ENCODE measurements at regions not wholly inside any gene's neighbourhood (a gene's known extent, or its start where the extent isn't known, plus 50 kb on each side); places are given as distances from the start of the nearest gene placed in this dataset.

DNA sequence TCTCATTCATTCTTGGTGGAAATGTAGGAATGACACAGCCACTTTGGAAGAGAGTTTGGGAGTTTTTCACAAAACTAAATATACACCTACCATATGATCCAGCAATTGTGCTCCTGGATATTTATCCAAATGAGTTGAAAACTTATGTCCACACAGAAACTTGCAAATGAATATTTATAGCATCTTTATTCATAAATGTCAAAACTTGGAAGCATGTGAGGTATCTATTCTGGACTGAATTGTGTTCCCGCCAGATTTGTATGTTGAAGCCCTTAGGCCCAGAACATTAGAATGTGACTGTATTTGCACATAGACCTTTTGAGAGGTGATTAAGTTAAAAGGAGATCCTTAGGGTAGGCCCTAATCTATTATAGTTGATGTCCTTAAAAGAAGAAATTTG is 409.4 kb upstream of the SYT4 start:
- intact Hi-C loops (cut with DNase I, micrococcal nuclease): no loop called here
- Histone ChIP-seq H3K9me3 (peaks cover 3% of the 10 kb centered on the region), H3K36me3 (ENCODE audit: low read depth) (no peaks in the 10 kb centered on the region), H3K4me1 (ENCODE audit: low read depth) (no peaks in the 10 kb centered on the region), H3K4me3 (no peak overlapping the region)
- DNase-seq: no peak
- ATAC-seq: no peak
- TF ChIP-seq CTCF (IDR thresholded peaks at IDR 0.05): no peak

GRCh38 chr18:43692099-43692690 is 414.9 kb upstream of the SYT4 start:
- ATAC-seq: no peak
- Histone ChIP-seq H3K9me3 (peaks cover 3% of the 10 kb centered on the region), H3K4me1 (ENCODE audit: low read depth) (no peaks in the 10 kb centered on the region), H3K4me3 (no peak overlapping the region), H3K36me3 (ENCODE audit: low read depth) (no peaks in the 10 kb centered on the region)
- intact Hi-C loops (cut with DNase I, micrococcal nuclease): no loop called here
- TF ChIP-seq CTCF (IDR thresholded peaks at IDR 0.05): no peak
- no peak for DNase-seq

GRCh38 chr18:43702399-43702798 is 425.1 kb upstream of the SYT4 start:
- Histone ChIP-seq H3K4me3 (no peak overlapping the region), H3K4me1 (ENCODE audit: low read depth) (no peaks in the 10 kb centered on the region), H3K9me3 (no peaks in the 10 kb centered on the region), H3K36me3 (ENCODE audit: low read depth) (no peaks in the 10 kb centered on the region)
- TF ChIP-seq CTCF (IDR thresholded peaks at IDR 0.05): no peak
- ATAC-seq: no peak
- no peak for DNase-seq
- intact Hi-C loops (cut with DNase I, micrococcal nuclease): no loop called here

DNA sequence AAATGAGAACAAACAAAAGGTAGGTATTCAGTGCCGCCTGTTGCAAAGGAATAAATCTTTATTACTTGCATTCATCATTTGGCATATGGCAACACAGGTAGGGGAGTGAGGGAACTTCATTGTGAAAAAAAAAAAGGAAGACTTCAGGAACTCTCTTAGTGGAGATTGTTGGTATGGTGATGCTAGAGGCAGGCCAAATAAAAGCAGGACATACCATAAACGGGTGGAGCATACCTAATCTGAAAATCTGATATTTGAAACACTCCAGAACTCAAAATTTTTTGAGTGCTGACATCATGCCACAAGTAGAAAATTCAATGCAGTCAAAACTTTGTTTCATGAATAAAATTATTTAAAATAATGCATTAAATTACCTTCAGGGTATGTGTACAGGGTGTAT is 425.8 kb upstream of the SYT4 start:
- TF ChIP-seq CTCF (IDR thresholded peaks at IDR 0.05): no peak
- intact Hi-C loops (cut with DNase I, micrococcal nuclease): no loop called here

GRCh38 chr18:43705850-43706249 is 428.6 kb upstream of the SYT4 start:
- Histone ChIP-seq H3K4me1 (ENCODE audit: low read depth) (no peaks in the 10 kb centered on the region), H3K4me3 (no peak overlapping the region), H3K9me3 (no peaks in the 10 kb centered on the region), H3K36me3 (ENCODE audit: low read depth) (no peaks in the 10 kb centered on the region)
- intact Hi-C loops (cut with DNase I, micrococcal nuclease): no loop called here
- no peak for ATAC-seq
- no peak for DNase-seq
- no peak for TF ChIP-seq CTCF (IDR thresholded peaks at IDR 0.05)

More for the DNA sequence above, 425.8 kb upstream of the SYT4 start:
- DNase-seq (no peak), ATAC-seq (no peak)
- H3K4me3 ChIP-seq: no peak overlapping the region
- no peaks in the 10 kb centered on the region for H3K4me1 ChIP-seq (ENCODE audit: low read depth)
- H3K9me3 ChIP-seq: no peaks in the 10 kb centered on the region
- no peaks in the 10 kb centered on the region for H3K36me3 ChIP-seq (ENCODE audit: low read depth)

DNA sequence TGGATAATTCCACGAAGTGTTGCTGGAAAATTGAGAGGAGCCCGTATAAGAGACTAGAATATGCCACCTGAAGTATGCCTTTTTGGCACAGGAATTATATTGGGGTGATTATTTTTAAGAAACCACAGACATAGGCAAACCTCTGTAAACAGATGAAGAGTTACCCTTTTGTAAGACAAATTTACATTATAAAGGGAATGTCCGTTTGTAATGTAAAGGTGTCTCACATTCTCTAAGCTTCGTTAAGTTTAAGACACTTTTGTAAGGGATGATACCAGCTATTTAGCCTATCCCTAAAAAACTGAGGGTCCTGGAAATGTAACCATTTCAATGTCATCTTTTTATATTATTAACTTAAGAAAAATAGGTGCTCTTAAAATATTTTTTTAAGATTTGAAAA is 432.8 kb upstream of the SYT4 start:
- no peak for TF ChIP-seq CTCF (IDR thresholded peaks at IDR 0.05)
- no peak for DNase-seq
- Histone ChIP-seq H3K36me3 (ENCODE audit: low read depth) (no peaks in the 10 kb centered on the region), H3K4me1 (ENCODE audit: low read depth) (no peaks in the 10 kb centered on the region), H3K4me3 (no peak overlapping the region), H3K9me3 (no peaks in the 10 kb centered on the region)
- intact Hi-C loops (cut with DNase I, micrococcal nuclease): no loop called here
- no peak for ATAC-seq
